GM12878 (cell line): ENCODE measurements at regions not wholly inside any gene's neighbourhood (a gene's known extent, or its start where the extent isn't known, plus 50 kb on each side); places are given as distances from the start of the nearest gene placed in this dataset.

Source experiments
- ATAC-seq: fragments of 200-7000 bp; cut with Tn5 transposase; 3 replicates; pipeline ENCODE4 v1.9.1; 2020; ENCODE audit warnings: mild to moderate bottlenecking, moderate library complexity
- BruUV-seq: library from RNA; stranded (reverse); fragments of 400-500 nt; replicated peaks from 2 replicates; lab custom pipeline; 2021; lab: Mats Ljungman, UMichigan
- CTCF ChIA-PET: fragments of 300-600 bp; sonication (Branson Sonifier 250); formaldehyde crosslinking; extraction: SDS; loops from one replicate; lab custom pipeline; 2021; ENCODE audit warnings: inconsistent platforms; lab: Yijun Ruan, JAX
- POLR2A ChIA-PET: fragments of 350-600 bp; formaldehyde crosslinking; extraction: SDS; loops from one replicate; lab custom pipeline; 2021; ENCODE audit warnings: inconsistent platforms; lab: Charles Lee
- RAD21 ChIA-PET: fragments of 300-600 bp; sonication (Branson Sonifier 250); formaldehyde crosslinking; loops from one replicate; lab custom pipeline; 2023; ENCODE audit warnings: antibody characterized with exemption; ENCODE audit not compliant: unreplicated experiment; lab: Charles Lee
- SMC1A ChIA-PET: fragments of 300-600 bp; sonication (Branson Sonifier 250); formaldehyde crosslinking; loops from one replicate; lab custom pipeline; 2023; ENCODE audit not compliant: unreplicated experiment, uncharacterized antibody; lab: Charles Lee
- DNase-seq: peaks from one replicate; pipeline ENCODE4 v3.0.0-alpha.2; 2011; ENCODE audit warnings: low read depth, low spot score
- FAIRE-seq: peaks from 3 replicates; lab custom pipeline; 2011; peaks lifted over from hg19 to GRCh38; lab: Jason Lieb, UNC
- H2AFZ ChIP-seq: 2 replicates; pipeline ENCODE4 v1.6.0; 2011; ENCODE audit warnings: low read depth, low read length, control low read depth; ENCODE audit not compliant: control insufficient read depth
- H3K27ac ChIP-seq: 2 replicates; pipeline ENCODE4 v1.5.1; 2011; ENCODE audit warnings: control low read depth; ENCODE audit not compliant: control insufficient read depth, insufficient read depth
- H3K27me3 ChIP-seq, 2 experiments: replicated peaks in 1 of 2; 2 replicates each; pipeline versions ENCODE4 v1.6.0 to v1.6.1; 2011; ENCODE audit warnings: low read length in 1 of 2; ENCODE audit not compliant: control insufficient read depth in 2 of 2, insufficient read depth in 2 of 2
- H3K36me3 ChIP-seq, 2 experiments: 2 replicates each; pipeline ENCODE4 v1.5.1; 2011; ENCODE audit warnings: low read length in 1 of 2; ENCODE audit not compliant: control insufficient read depth in 2 of 2, insufficient read depth in 2 of 2
- H3K4me1 ChIP-seq: 2 replicates; pipeline ENCODE4 v1.6.1; 2011; ENCODE audit warnings: mild to moderate bottlenecking, low read length, moderate library complexity, mixed read lengths; ENCODE audit not compliant: control insufficient read depth, insufficient read depth
- H3K4me2 ChIP-seq: 2 replicates; pipeline ENCODE4 v1.6.0; 2011; ENCODE audit warnings: control low read depth; ENCODE audit not compliant: control insufficient read depth, insufficient read depth
- H3K4me3 ChIP-seq: fragments of 200-600 bp; sonication (generic); 2 replicates; pipeline ENCODE4 v1.5.1; 2016
- H3K79me2 ChIP-seq: 2 replicates; pipeline ENCODE4 v1.6.0; 2011; ENCODE audit warnings: low read length; ENCODE audit not compliant: control insufficient read depth, insufficient read depth
- H3K9ac ChIP-seq: 2 replicates; pipeline ENCODE4 v1.8.0; 2011; ENCODE audit warnings: low read length, control low read depth, mixed read lengths; ENCODE audit not compliant: control insufficient read depth, insufficient read depth
- H3K9me3 ChIP-seq: replicated peaks from 3 replicates; pipeline ENCODE4 v1.5.1; 2011; ENCODE audit warnings: mild to moderate bottlenecking, low read length; ENCODE audit not compliant: control insufficient read depth, insufficient read depth
- H4K20me1 ChIP-seq: 2 replicates; pipeline ENCODE4 v1.6.0; 2011; ENCODE audit not compliant: control insufficient read depth, insufficient read depth
- CHD2 ChIP-seq: IDR thresholded peaks from 2 replicates; pipeline ENCODE4 v1.6.1; 2011; ENCODE audit warnings: low read depth, low read length, improper control_type of control experiment, borderline replicate concordance
- E4F1 ChIP-seq: fragments of 450-650 bp; IDR thresholded peaks from 2 replicates; pipeline ENCODE4 v1.6.1; 2018; ENCODE audit warnings: borderline replicate concordance, mild to moderate bottlenecking; ENCODE audit not compliant: partially characterized antibody
- ETV6 ChIP-seq, 2 experiments: fragments of 450-650 bp in 1 of 2; IDR thresholded peaks in 1 of 2; conservative IDR thresholded peaks in 1 of 2; 2 replicates each; pipeline ENCODE4 v1.6.1; 2014; ENCODE audit warnings: antibody characterized with exemption in 1 of 2, borderline replicate concordance in 1 of 2, low read depth in 1 of 2, mild to moderate bottlenecking in 1 of 2, moderate library complexity in 1 of 2
- NBN ChIP-seq: fragments of 450-650 bp; IDR thresholded peaks from 2 replicates; pipeline ENCODE4 v1.6.1; 2016
- NFXL1 ChIP-seq: fragments of 450-650 bp; IDR thresholded peaks from 2 replicates; pipeline ENCODE4 v1.6.1; 2017; ENCODE audit warnings: antibody characterized with exemption, mild to moderate bottlenecking, borderline replicate concordance
- NFYB ChIP-seq: IDR thresholded peaks from 2 replicates; pipeline ENCODE4 v1.6.1; 2011; ENCODE audit warnings: low read depth, mild to moderate bottlenecking, low read length, improper control_type of control experiment, moderate library complexity; ENCODE audit not compliant: insufficient read depth
- SP1 ChIP-seq: IDR thresholded peaks from one replicate; pipeline ENCODE4 v1.6.1; 2011; ENCODE audit warnings: low read depth, low read length
- TAF1 ChIP-seq: IDR thresholded peaks from 2 replicates; pipeline ENCODE4 v1.6.1; 2011; ENCODE audit warnings: mild to moderate bottlenecking, low read depth, low read length, borderline replicate concordance
- WGBS: methylation state at CpG from one replicate; pipeline ENCODE4 v1.1.6; 2016; ENCODE audit warnings: low lambda C conversion rate; ENCODE audit not compliant: insufficient replicate concordance, insufficient coverage; ENCODE audit errors: missing lambda C conversion rate; 5-methylcytosine and 5-hydroxymethylcytosine counted together
- in situ Hi-C: fragments of 300-500 bp; cut with MboI; formaldehyde crosslinking; loops from 9 replicates; pipeline ENCODE4 v1.14.3; 2018; ENCODE audit warnings: mixed read lengths
- intact Hi-C: fragments of 100-400 bp; cut with micrococcal nuclease; formaldehyde crosslinking; loops from one replicate; pipeline ENCODE4 v1.14.2; 2022; ENCODE audit not compliant: unreplicated experiment

- intact Hi-C loops (no loop called here), in situ Hi-C loops (no loop called here)
- FAIRE-seq (no peak), DNase-seq (no peak), ATAC-seq (no peak)
- Histone ChIP-seq H3K4me2 (no peak overlapping the region), H4K20me1 (no peaks in the 10 kb centered on the region), H3K36me3 (no peaks in the 10 kb centered on the region), H2AFZ (no peak overlapping the region), H3K4me3 (no peak overlapping the region), H3K9me3 (no peaks in the 10 kb centered on the region), H3K27ac (no peak overlapping the region), H3K9ac (no peak overlapping the region), H3K79me2 (no peaks in the 10 kb centered on the region), H3K27me3 (no peaks in the 10 kb centered on the region; a peak in 1 of 4 replicates), H3K4me1 (no peaks in the 10 kb centered on the region)
- CTCF ChIA-PET = interaction anchor here (1.5 kb wide), 1 partner anchor 18 kb away, joined by 5 read pairs; no protein-coding TSS in a partner anchor
- 77% methylated on average over 3 of the region's 4 CpGs for WGBS
- BruUV-seq = no TSS peak
- POLR2A ChIA-PET = interaction anchor here (1.1 kb wide), 1 partner anchor 10 kb away, joined by 3 read pairs; no protein-coding TSS in a partner anchor
- SMC1A ChIA-PET = no interaction called here
- TF ChIP-seq NBN (no peak), E4F1 (no peak), SP1 (no peak), CHD2 (no peak), ETV6 (conservative IDR thresholded peaks at IDR 0.05 in 1 of 2, IDR thresholded peaks at IDR 0.05 in 1 of 2; ENCODE audit: borderline replicate concordance in 1 of 2, low read depth in 1 of 2) (no peak), NFYB (no peak), TAF1 (no peak), NFXL1 (no peak)
- RAD21 ChIA-PET = no interaction called here
Observed at GRCh38 chr1:25166847-25167246, 65.5 kb downstream of the SYF2 start.
